WTC11 (cell line): ENCODE measurements at regions not wholly inside any gene's neighbourhood (a gene's known extent, or its start where the extent isn't known, plus 50 kb on each side); places are given as distances from the start of the nearest gene placed in this dataset.

Experiments used
- ATAC-seq: fragments of 200-7000 bp; cut with Tn5 transposase; 2 replicates; pipeline ENCODE4 v1.10.0; 2021; ENCODE audit warnings: mild to moderate bottlenecking, moderate library complexity
- CTCF ChIA-PET: fragments of 300-600 bp; sonication (Branson Sonifier 250); formaldehyde crosslinking; loops from one replicate; lab custom pipeline; 2021; ENCODE audit warnings: antibody characterized with exemption; lab: Charles Lee
- POLR2A ChIA-PET: fragments of 350-600 bp; sonication (Branson Sonifier 250); formaldehyde crosslinking; loops from one replicate; lab custom pipeline; 2021; ENCODE audit warnings: antibody characterized with exemption; lab: Charles Lee
- DNase-seq: peaks from one replicate; pipeline ENCODE4 v3.0.0; 2021; ENCODE audit warnings: low spot score
- H3K27ac Mint-ChIP-seq: 2 replicates; pipeline ENCODE4 v1.8.0; 2021; ENCODE audit warnings: mixed read lengths
- H3K27me3 Mint-ChIP-seq: 2 replicates; pipeline ENCODE4 v1.8.0; 2021; ENCODE audit warnings: low read depth, mild to moderate bottlenecking, moderate library complexity, mixed read lengths
- H3K36me3 Mint-ChIP-seq: 2 replicates; pipeline ENCODE4 v1.8.0; 2021; ENCODE audit warnings: mixed read lengths
- H3K4me1 Mint-ChIP-seq: 2 replicates; pipeline ENCODE4 v1.8.0; 2022; ENCODE audit warnings: mixed read lengths
- H3K4me3 Mint-ChIP-seq: 2 replicates; pipeline ENCODE4 v1.8.0; 2021; ENCODE audit warnings: mild to moderate bottlenecking, moderate library complexity, mixed read lengths
- H3K9me3 Mint-ChIP-seq: 2 replicates; pipeline ENCODE4 v1.8.0; 2021; ENCODE audit warnings: mixed read lengths
- EMX1 ChIP-seq: fragments of 250-450 bp; sonication (Bioruptor Pico); IDR thresholded peaks from 2 replicates; pipeline ENCODE4 v1.8.0; 2021; ENCODE audit warnings: mild to moderate bottlenecking
- ESRRA ChIP-seq: sonication (generic); formaldehyde crosslinking; IDR thresholded peaks from 2 replicates; pipeline ENCODE4 v1.8.1; 2022; ENCODE audit warnings: mild to moderate bottlenecking, missing genetic modification reagents, borderline replicate concordance
- FOXJ3 ChIP-seq: sonication (generic); formaldehyde crosslinking; IDR thresholded peaks from 2 replicates; pipeline ENCODE4 v1.9.0; 2021; ENCODE audit warnings: missing genetic modification reagents, mild to moderate bottlenecking, borderline replicate concordance
- GRHL2 ChIP-seq: fragments of 250-450 bp; sonication (Bioruptor Pico); IDR thresholded peaks from 2 replicates; pipeline ENCODE4 v1.8.0; 2022; ENCODE audit warnings: mild to moderate bottlenecking, moderate library complexity; ENCODE audit not compliant: insufficient replicate concordance, severe bottlenecking
- NR3C1 ChIP-seq: sonication (generic); formaldehyde crosslinking; conservative IDR thresholded peaks from 2 replicates; pipeline ENCODE4 v1.8.1; 2023; ENCODE audit warnings: low read depth, mild to moderate bottlenecking, missing genetic modification reagents
- SP1 ChIP-seq: sonication (generic); formaldehyde crosslinking; conservative IDR thresholded peaks from 2 replicates; pipeline ENCODE4 v1.8.1; 2022; ENCODE audit warnings: missing genetic modification reagents
- TEAD1 ChIP-seq: sonication (generic); formaldehyde crosslinking; IDR thresholded peaks from 2 replicates; pipeline ENCODE4 v1.8.0; 2022; ENCODE audit warnings: mild to moderate bottlenecking, missing genetic modification reagents
- ZNF121 ChIP-seq: sonication (generic); formaldehyde crosslinking; IDR thresholded peaks from 2 replicates; pipeline ENCODE4 v1.8.0; 2023; ENCODE audit warnings: missing genetic modification reagents
- ZNF138 ChIP-seq: sonication (generic); formaldehyde crosslinking; conservative IDR thresholded peaks from 2 replicates; pipeline ENCODE4 v1.8.1; 2022; ENCODE audit warnings: mild to moderate bottlenecking, moderate library complexity, missing genetic modification reagents
- ZNF317 ChIP-seq: sonication (generic); formaldehyde crosslinking; IDR thresholded peaks from 2 replicates; pipeline ENCODE4 v1.8.1; 2023; ENCODE audit warnings: low read depth, mild to moderate bottlenecking, moderate library complexity, missing genetic modification reagents, borderline replicate concordance
- ZNF423 ChIP-seq: fragments of 250-450 bp; sonication (Bioruptor Pico); IDR thresholded peaks from 2 replicates; pipeline ENCODE4 v2.1.2; 2022; ENCODE audit warnings: mild to moderate bottlenecking, moderate library complexity
- TF ChIP-seq, protein P1 (sequence below): sonication (generic); formaldehyde crosslinking; IDR thresholded peaks from 2 replicates; pipeline ENCODE4 v1.8.0; 2022; ENCODE audit warnings: missing genetic modification reagents
- TF ChIP-seq, protein P2 (sequence below): sonication (generic); formaldehyde crosslinking; IDR thresholded peaks from 2 replicates; pipeline ENCODE4 v1.8.1; 2022; ENCODE audit warnings: low read depth, mild to moderate bottlenecking, moderate library complexity, missing genetic modification reagents, borderline replicate concordance
- TF ChIP-seq, protein P3 (sequence below): sonication (generic); formaldehyde crosslinking; IDR thresholded peaks from 2 replicates; pipeline ENCODE4 v1.8.1; 2023; ENCODE audit warnings: mild to moderate bottlenecking, missing genetic modification reagents, borderline replicate concordance
- TF ChIP-seq, protein P4 (sequence below): fragments of 200-600 bp; IDR thresholded peaks from 2 replicates; pipeline ENCODE4 v1.8.0; 2022; ENCODE audit warnings: antibody characterized with exemption
- TF ChIP-seq, protein P5 (sequence below): sonication (generic); formaldehyde crosslinking; IDR thresholded peaks from 2 replicates; pipeline ENCODE4 v1.8.0; 2022; ENCODE audit warnings: mild to moderate bottlenecking, missing genetic modification reagents
- TF ChIP-seq, protein P6 (sequence below): sonication (generic); formaldehyde crosslinking; conservative IDR thresholded peaks from 2 replicates; pipeline ENCODE4 v1.8.1; 2022; ENCODE audit warnings: mild to moderate bottlenecking, missing genetic modification reagents

DNA sequence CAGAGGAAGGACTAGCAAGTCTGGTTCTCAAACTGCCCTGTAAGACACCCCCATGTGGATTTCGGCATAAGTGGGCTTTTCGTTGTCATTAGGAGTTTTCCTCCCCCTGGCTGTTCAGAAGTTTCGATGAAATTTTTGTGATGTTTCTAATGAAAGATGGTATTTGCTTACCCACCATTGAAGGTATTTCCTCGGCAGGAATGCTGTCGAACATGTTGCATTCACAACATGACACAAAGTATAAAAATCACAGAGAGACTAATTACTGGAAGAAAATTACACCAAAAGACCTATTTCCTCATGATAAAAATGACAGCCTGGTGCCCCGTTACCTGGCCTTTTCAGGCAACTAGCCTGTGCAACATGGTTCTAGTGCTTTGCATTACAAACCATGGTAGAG lies 144.9 kb downstream of the TXNL1 start (continued):
- TF ChIP-seq, protein P1, sequence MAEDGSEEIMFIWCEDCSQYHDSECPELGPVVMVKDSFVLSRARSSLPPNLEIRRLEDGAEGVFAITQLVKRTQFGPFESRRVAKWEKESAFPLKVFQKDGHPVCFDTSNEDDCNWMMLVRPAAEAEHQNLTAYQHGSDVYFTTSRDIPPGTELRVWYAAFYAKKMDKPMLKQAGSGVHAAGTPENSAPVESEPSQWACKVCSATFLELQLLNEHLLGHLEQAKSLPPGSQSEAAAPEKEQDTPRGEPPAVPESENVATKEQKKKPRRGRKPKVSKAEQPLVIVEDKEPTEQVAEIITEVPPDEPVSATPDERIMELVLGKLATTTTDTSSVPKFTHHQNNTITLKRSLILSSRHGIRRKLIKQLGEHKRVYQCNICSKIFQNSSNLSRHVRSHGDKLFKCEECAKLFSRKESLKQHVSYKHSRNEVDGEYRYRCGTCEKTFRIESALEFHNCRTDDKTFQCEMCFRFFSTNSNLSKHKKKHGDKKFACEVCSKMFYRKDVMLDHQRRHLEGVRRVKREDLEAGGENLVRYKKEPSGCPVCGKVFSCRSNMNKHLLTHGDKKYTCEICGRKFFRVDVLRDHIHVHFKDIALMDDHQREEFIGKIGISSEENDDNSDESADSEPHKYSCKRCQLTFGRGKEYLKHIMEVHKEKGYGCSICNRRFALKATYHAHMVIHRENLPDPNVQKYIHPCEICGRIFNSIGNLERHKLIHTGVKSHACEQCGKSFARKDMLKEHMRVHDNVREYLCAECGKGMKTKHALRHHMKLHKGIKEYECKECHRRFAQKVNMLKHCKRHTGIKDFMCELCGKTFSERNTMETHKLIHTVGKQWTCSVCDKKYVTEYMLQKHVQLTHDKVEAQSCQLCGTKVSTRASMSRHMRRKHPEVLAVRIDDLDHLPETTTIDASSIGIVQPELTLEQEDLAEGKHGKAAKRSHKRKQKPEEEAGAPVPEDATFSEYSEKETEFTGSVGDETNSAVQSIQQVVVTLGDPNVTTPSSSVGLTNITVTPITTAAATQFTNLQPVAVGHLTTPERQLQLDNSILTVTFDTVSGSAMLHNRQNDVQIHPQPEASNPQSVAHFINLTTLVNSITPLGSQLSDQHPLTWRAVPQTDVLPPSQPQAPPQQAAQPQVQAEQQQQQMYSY (CRISPR knock-in tag) = no peak

DNA sequence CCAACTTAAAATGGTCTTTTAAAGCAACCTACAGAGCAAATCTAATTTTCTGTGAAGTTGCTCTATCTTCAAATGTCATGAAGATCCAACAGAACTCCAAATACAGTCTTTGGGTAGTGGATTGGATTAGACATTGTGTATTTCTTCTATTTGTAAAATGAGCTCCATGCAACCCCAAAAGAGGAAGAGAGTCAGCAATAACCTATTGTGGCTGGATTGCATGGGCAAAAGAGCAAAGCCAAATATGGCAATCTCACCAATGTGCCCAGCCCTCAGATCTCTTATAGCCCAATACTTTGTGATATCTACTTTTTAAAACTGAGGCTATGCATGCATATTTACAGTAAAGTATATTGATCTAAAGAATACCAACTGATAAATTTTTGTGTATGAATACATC lies 146.3 kb downstream of the TXNL1 start:
- Mint-ChIP-seq H3K36me3 (peaks cover 13% of the 10 kb centered on the region), H3K9me3 (peaks cover 15% of the 10 kb centered on the region), H3K4me3 (no peak overlapping the region), H3K27ac (no peak overlapping the region), H3K27me3 (no peaks in the 10 kb centered on the region; the same call in 1 of the 2 replicates), H3K4me1 (peaks cover 8% of the 10 kb centered on the region)
- ATAC-seq = no peak
- DNase-seq = no peak
- TF ChIP-seq ZNF423 (CRISPR knock-in tag) = no peak
- TF ChIP-seq ZNF317 (CRISPR knock-in tag) = no peak
- TF ChIP-seq, protein P2, sequence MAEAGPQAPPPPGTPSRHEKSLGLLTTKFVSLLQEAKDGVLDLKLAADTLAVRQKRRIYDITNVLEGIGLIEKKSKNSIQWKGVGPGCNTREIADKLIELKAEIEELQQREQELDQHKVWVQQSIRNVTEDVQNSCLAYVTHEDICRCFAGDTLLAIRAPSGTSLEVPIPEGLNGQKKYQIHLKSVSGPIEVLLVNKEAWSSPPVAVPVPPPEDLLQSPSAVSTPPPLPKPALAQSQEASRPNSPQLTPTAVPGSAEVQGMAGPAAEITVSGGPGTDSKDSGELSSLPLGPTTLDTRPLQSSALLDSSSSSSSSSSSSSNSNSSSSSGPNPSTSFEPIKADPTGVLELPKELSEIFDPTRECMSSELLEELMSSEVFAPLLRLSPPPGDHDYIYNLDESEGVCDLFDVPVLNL (CRISPR knock-in tag) = no peak
- TF ChIP-seq EMX1 (CRISPR knock-in tag) = no peak
- TF ChIP-seq TEAD1 (CRISPR knock-in tag) = no peak
- TF ChIP-seq, protein P3, sequence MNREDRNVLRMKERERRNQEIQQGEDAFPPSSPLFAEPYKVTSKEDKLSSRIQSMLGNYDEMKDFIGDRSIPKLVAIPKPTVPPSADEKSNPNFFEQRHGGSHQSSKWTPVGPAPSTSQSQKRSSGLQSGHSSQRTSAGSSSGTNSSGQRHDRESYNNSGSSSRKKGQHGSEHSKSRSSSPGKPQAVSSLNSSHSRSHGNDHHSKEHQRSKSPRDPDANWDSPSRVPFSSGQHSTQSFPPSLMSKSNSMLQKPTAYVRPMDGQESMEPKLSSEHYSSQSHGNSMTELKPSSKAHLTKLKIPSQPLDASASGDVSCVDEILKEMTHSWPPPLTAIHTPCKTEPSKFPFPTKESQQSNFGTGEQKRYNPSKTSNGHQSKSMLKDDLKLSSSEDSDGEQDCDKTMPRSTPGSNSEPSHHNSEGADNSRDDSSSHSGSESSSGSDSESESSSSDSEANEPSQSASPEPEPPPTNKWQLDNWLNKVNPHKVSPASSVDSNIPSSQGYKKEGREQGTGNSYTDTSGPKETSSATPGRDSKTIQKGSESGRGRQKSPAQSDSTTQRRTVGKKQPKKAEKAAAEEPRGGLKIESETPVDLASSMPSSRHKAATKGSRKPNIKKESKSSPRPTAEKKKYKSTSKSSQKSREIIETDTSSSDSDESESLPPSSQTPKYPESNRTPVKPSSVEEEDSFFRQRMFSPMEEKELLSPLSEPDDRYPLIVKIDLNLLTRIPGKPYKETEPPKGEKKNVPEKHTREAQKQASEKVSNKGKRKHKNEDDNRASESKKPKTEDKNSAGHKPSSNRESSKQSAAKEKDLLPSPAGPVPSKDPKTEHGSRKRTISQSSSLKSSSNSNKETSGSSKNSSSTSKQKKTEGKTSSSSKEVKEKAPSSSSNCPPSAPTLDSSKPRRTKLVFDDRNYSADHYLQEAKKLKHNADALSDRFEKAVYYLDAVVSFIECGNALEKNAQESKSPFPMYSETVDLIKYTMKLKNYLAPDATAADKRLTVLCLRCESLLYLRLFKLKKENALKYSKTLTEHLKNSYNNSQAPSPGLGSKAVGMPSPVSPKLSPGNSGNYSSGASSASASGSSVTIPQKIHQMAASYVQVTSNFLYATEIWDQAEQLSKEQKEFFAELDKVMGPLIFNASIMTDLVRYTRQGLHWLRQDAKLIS (CRISPR knock-in tag) = no peak
- TF ChIP-seq, protein P4, sequence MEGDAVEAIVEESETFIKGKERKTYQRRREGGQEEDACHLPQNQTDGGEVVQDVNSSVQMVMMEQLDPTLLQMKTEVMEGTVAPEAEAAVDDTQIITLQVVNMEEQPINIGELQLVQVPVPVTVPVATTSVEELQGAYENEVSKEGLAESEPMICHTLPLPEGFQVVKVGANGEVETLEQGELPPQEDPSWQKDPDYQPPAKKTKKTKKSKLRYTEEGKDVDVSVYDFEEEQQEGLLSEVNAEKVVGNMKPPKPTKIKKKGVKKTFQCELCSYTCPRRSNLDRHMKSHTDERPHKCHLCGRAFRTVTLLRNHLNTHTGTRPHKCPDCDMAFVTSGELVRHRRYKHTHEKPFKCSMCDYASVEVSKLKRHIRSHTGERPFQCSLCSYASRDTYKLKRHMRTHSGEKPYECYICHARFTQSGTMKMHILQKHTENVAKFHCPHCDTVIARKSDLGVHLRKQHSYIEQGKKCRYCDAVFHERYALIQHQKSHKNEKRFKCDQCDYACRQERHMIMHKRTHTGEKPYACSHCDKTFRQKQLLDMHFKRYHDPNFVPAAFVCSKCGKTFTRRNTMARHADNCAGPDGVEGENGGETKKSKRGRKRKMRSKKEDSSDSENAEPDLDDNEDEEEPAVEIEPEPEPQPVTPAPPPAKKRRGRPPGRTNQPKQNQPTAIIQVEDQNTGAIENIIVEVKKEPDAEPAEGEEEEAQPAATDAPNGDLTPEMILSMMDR = no peak
- no peak for TF ChIP-seq SP1 (CRISPR knock-in tag)
- no peak for TF ChIP-seq ZNF121 (CRISPR knock-in tag)
- TF ChIP-seq, protein P5, sequence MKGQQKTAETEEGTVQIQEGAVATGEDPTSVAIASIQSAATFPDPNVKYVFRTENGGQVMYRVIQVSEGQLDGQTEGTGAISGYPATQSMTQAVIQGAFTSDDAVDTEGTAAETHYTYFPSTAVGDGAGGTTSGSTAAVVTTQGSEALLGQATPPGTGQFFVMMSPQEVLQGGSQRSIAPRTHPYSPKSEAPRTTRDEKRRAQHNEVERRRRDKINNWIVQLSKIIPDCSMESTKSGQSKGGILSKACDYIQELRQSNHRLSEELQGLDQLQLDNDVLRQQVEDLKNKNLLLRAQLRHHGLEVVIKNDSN (CRISPR knock-in tag) = no peak
- TF ChIP-seq NR3C1 (CRISPR knock-in tag) = no peak
- no peak for TF ChIP-seq ESRRA
- TF ChIP-seq, protein P6, sequence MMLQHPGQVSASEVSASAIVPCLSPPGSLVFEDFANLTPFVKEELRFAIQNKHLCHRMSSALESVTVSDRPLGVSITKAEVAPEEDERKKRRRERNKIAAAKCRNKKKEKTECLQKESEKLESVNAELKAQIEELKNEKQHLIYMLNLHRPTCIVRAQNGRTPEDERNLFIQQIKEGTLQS (CRISPR knock-in tag) = no peak
- no peak for TF ChIP-seq GRHL2 (CRISPR knock-in tag)
- TF ChIP-seq FOXJ3 (CRISPR knock-in tag) = no peak
- TF ChIP-seq ZNF138 (CRISPR knock-in tag) = no peak
- ChIA-PET CTCF (no interaction called here), POLR2A (no interaction called here)
